ENCODE measurements at regions not wholly inside any gene's neighbourhood (a gene's known extent, or its start where the extent isn't known, plus 50 kb on each side); places are given as distances from the start of the nearest gene placed in this dataset.

DNA sequence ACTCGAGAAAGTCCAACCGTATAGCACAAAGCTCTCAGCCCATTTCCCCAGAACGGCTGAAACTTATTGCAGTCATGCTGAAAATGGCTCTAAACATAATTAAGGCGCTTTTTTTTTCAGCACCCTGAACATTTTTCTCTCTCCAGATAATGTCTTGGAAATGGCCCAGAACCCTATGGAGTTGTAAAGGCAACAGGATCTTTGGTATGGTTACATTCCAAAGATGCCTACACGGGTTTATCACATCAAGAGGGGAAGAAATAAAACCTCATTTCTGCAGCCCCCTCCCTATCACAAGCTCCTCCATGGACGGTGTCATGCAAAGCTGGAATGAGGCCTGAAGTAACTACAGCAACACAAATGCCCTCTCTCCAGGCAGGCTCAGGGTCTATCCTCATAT is 126.4 kb upstream of the GALNT2 start:
- no peaks in the 10 kb centered on the region for H3K9me3 ChIP-seq (ENCODE audit: severe bottlenecking)
- no peak overlapping the region for H3K27ac ChIP-seq (ENCODE audit: poor library complexity, severe bottlenecking)
- DNase-seq (ENCODE audit: low spot score) (no peak), ATAC-seq (ENCODE audit: low read depth) (no peak)
- H3K27me3 ChIP-seq (ENCODE audit: insufficient read depth, poor library complexity, severe bottlenecking), result no peaks in the 10 kb centered on the region
- TF ChIP-seq, protein P1, sequence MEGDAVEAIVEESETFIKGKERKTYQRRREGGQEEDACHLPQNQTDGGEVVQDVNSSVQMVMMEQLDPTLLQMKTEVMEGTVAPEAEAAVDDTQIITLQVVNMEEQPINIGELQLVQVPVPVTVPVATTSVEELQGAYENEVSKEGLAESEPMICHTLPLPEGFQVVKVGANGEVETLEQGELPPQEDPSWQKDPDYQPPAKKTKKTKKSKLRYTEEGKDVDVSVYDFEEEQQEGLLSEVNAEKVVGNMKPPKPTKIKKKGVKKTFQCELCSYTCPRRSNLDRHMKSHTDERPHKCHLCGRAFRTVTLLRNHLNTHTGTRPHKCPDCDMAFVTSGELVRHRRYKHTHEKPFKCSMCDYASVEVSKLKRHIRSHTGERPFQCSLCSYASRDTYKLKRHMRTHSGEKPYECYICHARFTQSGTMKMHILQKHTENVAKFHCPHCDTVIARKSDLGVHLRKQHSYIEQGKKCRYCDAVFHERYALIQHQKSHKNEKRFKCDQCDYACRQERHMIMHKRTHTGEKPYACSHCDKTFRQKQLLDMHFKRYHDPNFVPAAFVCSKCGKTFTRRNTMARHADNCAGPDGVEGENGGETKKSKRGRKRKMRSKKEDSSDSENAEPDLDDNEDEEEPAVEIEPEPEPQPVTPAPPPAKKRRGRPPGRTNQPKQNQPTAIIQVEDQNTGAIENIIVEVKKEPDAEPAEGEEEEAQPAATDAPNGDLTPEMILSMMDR (IDR thresholded peaks at IDR 0.05; ENCODE audit: poor library complexity, severe bottlenecking), result no peak
- H3K4me1 ChIP-seq (ENCODE audit: insufficient read depth, poor library complexity, severe bottlenecking), result no peaks in the 10 kb centered on the region
- H3K36me3 ChIP-seq (ENCODE audit: low read depth), result no peaks in the 10 kb centered on the region
- H3K4me3 ChIP-seq (ENCODE audit: severe bottlenecking), result no peak overlapping the region

DNA sequence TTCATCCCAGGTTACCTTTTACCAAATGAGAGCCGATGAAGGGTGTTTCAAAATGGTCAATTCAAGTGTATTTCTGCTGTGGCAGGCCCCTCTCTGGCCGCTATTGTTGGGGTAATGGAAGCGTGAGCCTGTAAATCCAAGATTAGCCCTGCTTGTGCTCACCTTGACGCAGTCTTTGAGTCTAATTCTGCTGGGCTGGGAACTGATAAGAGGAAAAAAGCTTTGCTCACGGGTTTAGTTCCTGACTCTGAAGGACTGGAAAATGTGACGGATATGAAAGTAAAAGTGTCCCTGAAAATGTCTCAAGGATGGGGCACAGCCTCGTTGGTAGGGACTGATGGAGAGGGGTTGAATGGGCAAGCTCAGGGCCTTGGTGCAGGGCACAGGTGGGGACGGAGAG is 125.9 kb upstream of the GALNT2 start:
- ATAC-seq (ENCODE audit: low read depth) (no peak), DNase-seq (ENCODE audit: low spot score) (no peak)
- Histone ChIP-seq H3K4me1 (ENCODE audit: insufficient read depth, poor library complexity, severe bottlenecking) (no peaks in the 10 kb centered on the region), H3K27me3 (ENCODE audit: insufficient read depth, poor library complexity, severe bottlenecking) (no peaks in the 10 kb centered on the region), H3K9me3 (ENCODE audit: severe bottlenecking) (no peaks in the 10 kb centered on the region), H3K36me3 (ENCODE audit: low read depth) (no peaks in the 10 kb centered on the region), H3K4me3 (ENCODE audit: severe bottlenecking) (no peak overlapping the region), H3K27ac (ENCODE audit: poor library complexity, severe bottlenecking) (no peak overlapping the region)
- TF ChIP-seq, protein P1 (IDR thresholded peaks at IDR 0.05; ENCODE audit: poor library complexity, severe bottlenecking), result no peak

DNA sequence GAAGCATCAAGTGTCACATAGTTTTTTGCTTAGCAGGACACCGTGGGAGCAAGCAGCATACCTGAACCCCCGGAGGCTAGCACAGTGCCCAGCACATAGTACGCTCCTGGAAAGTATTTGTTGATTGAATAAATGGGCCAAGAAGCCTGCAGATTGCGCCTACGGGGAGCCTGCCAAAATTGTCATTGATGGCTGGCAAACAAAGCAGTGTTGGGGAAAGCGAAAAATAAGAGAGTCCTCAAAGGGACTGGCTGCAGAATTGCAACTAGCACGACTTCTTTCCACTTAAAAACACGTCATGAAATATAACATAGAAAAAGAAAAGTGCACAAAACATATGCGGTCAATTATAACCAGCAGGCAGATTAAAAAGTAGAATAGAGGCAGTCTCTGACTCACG is 125.2 kb upstream of the GALNT2 start:
- Histone ChIP-seq H3K4me1 (ENCODE audit: insufficient read depth, poor library complexity, severe bottlenecking) (no peaks in the 10 kb centered on the region), H3K27me3 (ENCODE audit: insufficient read depth, poor library complexity, severe bottlenecking) (no peaks in the 10 kb centered on the region), H3K4me3 (ENCODE audit: severe bottlenecking) (no peak overlapping the region), H3K9me3 (ENCODE audit: severe bottlenecking) (no peaks in the 10 kb centered on the region), H3K27ac (ENCODE audit: poor library complexity, severe bottlenecking) (no peak overlapping the region), H3K36me3 (ENCODE audit: low read depth) (no peaks in the 10 kb centered on the region)
- TF ChIP-seq, protein P1 (IDR thresholded peaks at IDR 0.05; ENCODE audit: poor library complexity, severe bottlenecking), result no peak
- ATAC-seq (ENCODE audit: low read depth) (no peak), DNase-seq (ENCODE audit: low spot score) (no peak)

DNA sequence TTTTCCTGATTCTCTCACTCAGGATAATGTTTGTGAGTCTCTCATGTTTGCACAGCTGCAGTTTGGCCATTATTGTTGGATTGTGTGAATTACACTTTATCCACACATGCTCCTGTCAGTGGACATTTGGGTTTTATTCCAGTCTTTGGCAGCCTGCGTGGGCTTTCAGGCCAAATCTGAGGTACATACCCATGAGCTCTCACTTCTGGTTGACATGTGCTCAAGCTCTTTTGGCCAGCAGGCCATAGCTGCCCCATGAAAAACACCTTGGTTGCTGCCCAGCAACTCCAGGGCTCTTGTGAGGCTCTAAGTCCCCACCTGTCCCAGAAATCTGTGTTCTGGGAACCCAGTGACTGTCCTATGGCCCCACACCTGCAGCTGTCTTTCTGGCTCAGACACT is 124.5 kb upstream of the GALNT2 start:
- no peaks in the 10 kb centered on the region for H3K9me3 ChIP-seq (ENCODE audit: severe bottlenecking)
- TF ChIP-seq, protein P1 (IDR thresholded peaks at IDR 0.05; ENCODE audit: poor library complexity, severe bottlenecking), result no peak
- ATAC-seq (ENCODE audit: low read depth) (no peak), DNase-seq (ENCODE audit: low spot score) (no peak)
- no peak overlapping the region for H3K27ac ChIP-seq (ENCODE audit: poor library complexity, severe bottlenecking)
- no peaks in the 10 kb centered on the region for H3K4me1 ChIP-seq (ENCODE audit: insufficient read depth, poor library complexity, severe bottlenecking)
- H3K36me3 ChIP-seq (ENCODE audit: low read depth), result no peaks in the 10 kb centered on the region
- no peak overlapping the region for H3K4me3 ChIP-seq (ENCODE audit: severe bottlenecking)
- no peaks in the 10 kb centered on the region for H3K27me3 ChIP-seq (ENCODE audit: insufficient read depth, poor library complexity, severe bottlenecking)

DNA sequence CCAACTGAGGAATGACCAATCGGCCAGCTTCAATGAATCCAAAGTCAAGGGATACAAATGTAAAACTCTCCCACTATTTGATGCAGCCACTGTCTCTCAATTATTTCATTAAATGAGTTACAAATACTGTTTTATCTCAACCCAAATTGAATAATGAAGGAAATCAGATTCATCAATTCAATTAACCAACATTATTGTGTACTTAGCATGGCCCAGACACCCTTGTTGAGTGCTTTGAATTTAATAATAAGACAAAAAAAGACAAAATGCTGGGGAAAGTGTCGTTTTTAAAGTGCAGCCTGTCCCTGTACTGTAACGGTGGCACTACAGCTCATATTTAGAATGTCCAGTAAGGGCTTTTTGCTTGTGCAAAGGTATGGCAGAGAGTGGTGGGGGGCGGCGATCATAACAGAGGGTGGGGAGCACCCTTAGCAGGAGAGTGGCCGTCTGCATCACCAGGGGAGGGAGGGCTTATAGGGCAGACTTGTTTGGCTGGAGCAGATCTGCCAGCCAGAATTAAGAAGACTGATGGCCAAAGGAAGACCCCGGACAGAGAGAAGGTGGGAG is 123.8 kb upstream of the GALNT2 start:
- H3K27me3 ChIP-seq (ENCODE audit: insufficient read depth, poor library complexity, severe bottlenecking), result no peaks in the 10 kb centered on the region
- ATAC-seq (ENCODE audit: low read depth) (no peak), DNase-seq (ENCODE audit: low spot score) (no peak)
- H3K27ac ChIP-seq (ENCODE audit: poor library complexity, severe bottlenecking), result no peak overlapping the region
- H3K9me3 ChIP-seq (ENCODE audit: severe bottlenecking), result no peaks in the 10 kb centered on the region
- H3K36me3 ChIP-seq (ENCODE audit: low read depth), result no peaks in the 10 kb centered on the region
- TF ChIP-seq, protein P1 (IDR thresholded peaks at IDR 0.05; ENCODE audit: poor library complexity, severe bottlenecking), result no peak
- H3K4me3 ChIP-seq (ENCODE audit: severe bottlenecking), result no peak overlapping the region
- peaks cover 3% of the 10 kb centered on the region for H3K4me1 ChIP-seq (ENCODE audit: insufficient read depth, poor library complexity, severe bottlenecking)
